Mucosa of descending colon (tissue), 3 donors: ENCODE measurements at regions not wholly inside any gene's neighbourhood (a gene's known extent, or its start where the extent isn't known, plus 50 kb on each side); places are given as distances from the start of the nearest gene placed in this dataset.
A peak's percentile ranks its signal among the peaks of the same experiment; 100 is the strongest.
"Not testable (repeated sequence)": the region's sequence is repeated elsewhere in the genome, so short reads cannot be mapped to it uniquely, and the experiment has no call there.

ENCODE experiments used
- ATAC-seq: fragments of 200-7000 bp; cut with Tn5 transposase; one replicate; pipeline ENCODE4 v1.9.1; 2020; ENCODE audit warnings: mild to moderate bottlenecking, moderate library complexity
- DNase-seq, 3 donors: peaks; one replicate each; pipeline ENCODE4 v3.0.0-alpha.2; 2020
- H3K36me3 ChIP-seq: fragments of 200-600 bp; one replicate; pipeline ENCODE4 v1.8.0; 2021; ENCODE audit warnings: low read depth, mild to moderate bottlenecking
- H3K4me1 ChIP-seq: fragments of 200-600 bp; one replicate; pipeline ENCODE4 v1.8.0; 2021; ENCODE audit warnings: low read depth, mild to moderate bottlenecking
- H3K4me3 ChIP-seq: fragments of 200-600 bp; one replicate; pipeline ENCODE4 v1.8.0; 2021; ENCODE audit warnings: mild to moderate bottlenecking
- H3K9me3 ChIP-seq: fragments of 200-600 bp; one replicate; pipeline ENCODE4 v1.8.0; 2021; ENCODE audit warnings: mild to moderate bottlenecking
- intact Hi-C, 2 donors: fragments of 100-400 bp; cut with DNase I in 1 of 2; cut with micrococcal nuclease in 1 of 2; formaldehyde crosslinking; loops; one replicate each; pipeline versions ENCODE4 v1.11.0 to v1.11.1; 2022; cut with DNase I, micrococcal nuclease
- TF ChIP-seq, protein P1 (sequence below): fragments of 200-600 bp; IDR thresholded peaks from one replicate; pipeline ENCODE4 v1.8.0; 2022; ENCODE audit warnings: antibody characterized with exemption, mild to moderate bottlenecking
- donor health status: DM: no; HTN: no; CAD: no; lungs with moderate emphysema.
- donor health status: DM: no; HTN: no; CAD: no.
- donor health status: DM: no; HTN: yes; CAD: no.

DNA sequence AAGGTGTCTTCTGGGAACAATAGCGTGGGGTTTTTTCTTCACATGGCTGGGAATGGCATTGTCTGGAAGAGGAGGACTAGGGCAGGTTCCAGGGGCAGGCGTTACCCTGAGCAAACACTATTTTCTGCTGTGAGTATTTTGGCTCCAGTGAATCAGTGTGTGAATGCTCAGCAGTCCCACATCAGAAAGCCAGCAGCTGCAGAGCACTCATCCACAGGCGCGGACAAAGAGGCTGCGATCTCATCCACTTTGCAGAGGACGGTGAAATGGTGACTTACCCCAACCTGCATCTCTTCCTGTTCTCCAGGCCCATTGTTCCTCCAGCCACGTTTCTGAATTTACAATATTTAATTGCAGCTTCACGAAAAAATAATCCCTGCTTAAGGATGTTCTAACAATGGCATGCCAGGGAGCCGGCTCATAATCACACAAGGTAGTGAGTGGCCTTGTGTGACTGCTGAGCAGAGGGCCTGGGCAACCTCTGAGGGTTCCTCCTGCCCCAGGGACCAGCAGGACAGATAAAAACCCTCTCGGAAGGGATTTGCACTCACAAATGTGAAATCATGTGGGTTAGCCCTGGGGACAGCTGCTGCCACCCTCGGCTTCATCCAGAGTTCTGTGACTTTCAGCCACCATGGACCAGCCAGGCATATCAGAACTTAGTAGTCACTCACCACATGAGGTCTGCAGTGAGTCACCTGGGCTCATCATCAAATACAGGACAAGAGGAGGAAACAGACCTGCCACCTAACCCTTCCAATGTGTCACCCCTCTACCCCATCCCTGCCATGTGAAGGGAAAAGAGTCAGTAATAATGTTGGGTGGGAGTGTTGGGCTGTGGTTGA is 65.0 kb upstream of the EN2 start:
- H3K4me3 ChIP-seq, result no peak overlapping the region
- ATAC-seq (no peak), DNase-seq (no peak)
- H3K36me3 ChIP-seq, result no peaks in the 10 kb centered on the region
- TF ChIP-seq, protein P1, sequence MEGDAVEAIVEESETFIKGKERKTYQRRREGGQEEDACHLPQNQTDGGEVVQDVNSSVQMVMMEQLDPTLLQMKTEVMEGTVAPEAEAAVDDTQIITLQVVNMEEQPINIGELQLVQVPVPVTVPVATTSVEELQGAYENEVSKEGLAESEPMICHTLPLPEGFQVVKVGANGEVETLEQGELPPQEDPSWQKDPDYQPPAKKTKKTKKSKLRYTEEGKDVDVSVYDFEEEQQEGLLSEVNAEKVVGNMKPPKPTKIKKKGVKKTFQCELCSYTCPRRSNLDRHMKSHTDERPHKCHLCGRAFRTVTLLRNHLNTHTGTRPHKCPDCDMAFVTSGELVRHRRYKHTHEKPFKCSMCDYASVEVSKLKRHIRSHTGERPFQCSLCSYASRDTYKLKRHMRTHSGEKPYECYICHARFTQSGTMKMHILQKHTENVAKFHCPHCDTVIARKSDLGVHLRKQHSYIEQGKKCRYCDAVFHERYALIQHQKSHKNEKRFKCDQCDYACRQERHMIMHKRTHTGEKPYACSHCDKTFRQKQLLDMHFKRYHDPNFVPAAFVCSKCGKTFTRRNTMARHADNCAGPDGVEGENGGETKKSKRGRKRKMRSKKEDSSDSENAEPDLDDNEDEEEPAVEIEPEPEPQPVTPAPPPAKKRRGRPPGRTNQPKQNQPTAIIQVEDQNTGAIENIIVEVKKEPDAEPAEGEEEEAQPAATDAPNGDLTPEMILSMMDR, result no peak
- H3K4me1 ChIP-seq, result no peaks in the 10 kb centered on the region
- no peaks in the 10 kb centered on the region for H3K9me3 ChIP-seq
- intact Hi-C loops, result no loop called here

DNA sequence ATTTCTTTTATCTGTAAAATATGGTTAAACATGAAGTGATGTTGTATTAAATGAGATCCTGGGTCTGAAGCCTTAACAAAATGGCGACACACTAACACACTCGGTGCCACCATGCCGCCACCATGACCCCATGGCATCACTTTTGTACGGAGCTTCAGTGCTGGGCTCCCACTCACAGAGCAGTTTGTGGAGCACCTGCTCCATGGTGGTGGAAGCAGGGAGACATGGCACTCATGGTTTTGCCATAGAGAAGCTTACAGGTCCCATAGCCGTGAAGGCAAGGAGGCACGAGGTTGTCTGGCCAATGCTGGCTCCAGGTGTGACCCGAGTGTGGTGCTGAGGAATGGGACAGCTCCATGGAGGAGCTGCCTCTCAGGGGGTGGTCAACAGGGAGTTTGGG is 63.5 kb upstream of the EN2 start:
- Histone ChIP-seq H3K4me3 (no peak overlapping the region), H3K4me1 (no peaks in the 10 kb centered on the region), H3K9me3 (no peaks in the 10 kb centered on the region), H3K36me3 (no peaks in the 10 kb centered on the region)
- DNase-seq (no peak), ATAC-seq (no peak)
- TF ChIP-seq, protein P1, result no peak
- intact Hi-C loops, result no loop called here

DNA sequence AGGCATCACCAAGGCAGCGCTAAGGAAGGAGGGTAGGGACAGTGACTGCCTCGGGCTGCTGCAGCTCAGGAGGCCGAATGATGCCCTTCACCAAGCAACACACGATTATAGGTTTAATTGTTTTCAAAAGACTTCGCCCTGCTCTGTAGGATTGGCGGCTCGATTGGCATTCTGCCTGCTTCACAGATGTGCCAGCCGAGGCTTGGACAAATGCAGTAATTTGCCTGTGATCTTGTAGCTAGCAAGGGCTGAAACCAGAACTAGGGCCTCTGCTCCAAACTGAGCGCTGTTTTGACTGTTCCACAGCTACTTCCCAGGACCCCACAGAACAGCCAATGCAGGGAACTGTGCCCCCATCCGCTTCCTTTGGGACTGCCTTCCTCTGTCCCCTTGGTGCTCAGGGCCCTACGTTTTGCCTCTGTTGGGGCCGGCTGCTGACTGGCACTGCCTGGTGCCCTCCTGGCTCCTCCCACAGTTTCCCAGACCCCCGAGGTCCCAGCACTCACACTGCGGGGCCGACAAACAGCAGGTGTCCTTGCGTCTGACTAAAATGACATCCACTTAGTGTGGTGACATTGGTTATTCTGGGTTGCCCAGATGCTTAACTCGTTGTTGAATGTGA is 62.6 kb upstream of the EN2 start:
- Histone ChIP-seq H3K4me1 (no peaks in the 10 kb centered on the region), H3K36me3 (no peaks in the 10 kb centered on the region), H3K4me3 (no peak overlapping the region), H3K9me3 (no peaks in the 10 kb centered on the region)
- intact Hi-C loops, result no loop called here
- DNase-seq (peak in 1 of 3 donors; percentile 23), ATAC-seq (no peak)
- TF ChIP-seq, protein P1, result no peak

DNA sequence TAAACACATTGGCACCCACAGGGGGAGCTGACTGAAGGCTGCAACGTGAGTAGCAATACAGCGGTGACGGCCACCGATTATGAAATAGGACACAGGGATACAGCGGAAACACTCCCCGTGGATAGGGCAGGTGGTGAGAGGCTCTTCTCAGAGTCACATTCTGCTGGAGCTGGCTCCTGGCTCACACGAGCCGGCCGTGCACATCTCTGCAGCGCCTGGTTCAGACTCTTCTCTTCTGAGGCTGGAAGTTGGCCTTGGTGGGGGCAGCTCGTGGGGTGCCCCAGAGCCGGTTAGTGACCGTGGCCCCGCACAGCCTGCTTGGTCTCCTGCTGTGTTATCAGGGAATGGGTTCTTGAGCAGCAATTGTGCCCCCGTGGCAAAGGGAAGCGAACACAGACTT is 61.3 kb upstream of the EN2 start:
- ATAC-seq, result no peak
- intact Hi-C loops, result no loop called here
- no peak for DNase-seq
- TF ChIP-seq, protein P1, result no peak
- no peaks in the 10 kb centered on the region for H3K4me1 ChIP-seq
- H3K4me3 ChIP-seq, result no peak overlapping the region
- H3K36me3 ChIP-seq, result no peaks in the 10 kb centered on the region
- H3K9me3 ChIP-seq, result no peaks in the 10 kb centered on the region

DNA sequence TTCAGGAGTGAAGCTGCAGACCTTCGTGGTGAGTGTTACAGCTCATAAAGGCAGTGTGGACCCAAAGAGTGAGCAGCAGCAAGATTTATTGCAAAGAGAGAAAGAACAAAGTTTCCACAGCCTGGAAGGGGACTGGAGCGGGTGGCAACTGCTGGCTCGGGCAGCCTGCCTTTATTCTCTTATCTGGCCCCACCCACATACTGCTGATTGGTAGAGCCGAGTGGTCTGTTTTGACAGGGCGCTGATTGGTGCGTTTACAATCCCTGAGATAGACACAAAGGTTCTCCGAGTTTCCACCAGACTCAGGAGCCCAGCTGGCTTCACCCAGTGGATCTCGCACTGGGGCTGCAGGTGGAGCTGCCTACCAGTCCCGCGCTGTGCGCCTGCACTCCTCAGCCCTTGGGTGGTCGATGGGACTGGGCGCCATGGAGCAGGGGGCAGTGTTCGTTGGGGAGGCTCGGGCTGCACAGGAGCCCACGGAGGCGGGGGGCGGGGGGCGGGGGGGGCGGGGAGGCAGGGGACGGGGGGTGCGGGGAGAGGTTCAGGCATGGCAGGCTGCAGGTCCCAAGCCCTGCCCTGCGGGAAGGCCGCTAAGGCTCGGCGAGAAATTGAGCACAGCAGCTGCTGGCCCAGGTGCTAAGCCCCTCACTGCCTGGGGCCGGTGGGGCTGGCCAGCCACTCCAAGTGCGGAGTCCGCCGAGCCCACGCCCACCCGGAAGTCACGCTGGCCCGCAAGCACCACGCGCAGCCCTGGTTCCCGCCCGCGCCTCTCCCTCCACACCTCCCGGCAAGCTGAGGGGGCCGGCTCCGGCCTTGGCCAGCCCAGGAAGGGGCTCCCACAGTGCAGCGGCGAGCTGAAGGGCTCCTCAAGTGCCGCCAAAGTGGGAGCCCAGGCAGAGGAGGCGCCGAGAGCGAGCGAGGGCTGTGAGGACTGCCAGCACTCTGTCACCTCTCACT is 59.9 kb upstream of the EN2 start:
- H3K36me3 ChIP-seq, H3K4me1 ChIP-seq, intact Hi-C loops, DNase-seq, H3K9me3 ChIP-seq, H3K4me3 ChIP-seq, ATAC-seq: not testable (repeated sequence)
